ENCODE measurements at regions not wholly inside any gene's neighbourhood (a gene's known extent, or its start where the extent isn't known, plus 50 kb on each side); places are given as distances from the start of the nearest gene placed in this dataset.

- TF ChIP-seq SUZ12 (IDR thresholded peaks at IDR 0.05; ENCODE audit: extremely low read depth, insufficient read depth, insufficient read length): no peak
- no peak for TF ChIP-seq ZNF274 (IDR thresholded peaks at IDR 0.05; ENCODE audit: low read depth, low read length)
- TF ChIP-seq YY1 (IDR thresholded peaks at IDR 0.05; ENCODE audit: insufficient read depth, insufficient read length): no peak
These were observed 216.1 kb downstream of the CASP12 start for GRCh38 chr11:104682206-104682605.
